Astrocyte of the cerebellum (primary cell): ENCODE measurements at regions not wholly inside any gene's neighbourhood (a gene's known extent, or its start where the extent isn't known, plus 50 kb on each side); places are given as distances from the start of the nearest gene placed in this dataset.

Experiments
- DNase-seq: peaks from one replicate; pipeline ENCODE4 v3.0.0-alpha.2; 2011; ENCODE audit warnings: low read depth
- H3K4me3 ChIP-seq: 2 replicates; pipeline ENCODE4 v1.5.1; 2011; ENCODE audit warnings: mild to moderate bottlenecking, low read depth, low read length, moderate library complexity
- in situ Hi-C: cut with HindIII; loops from 2 replicates; pipeline ENCODE4 v1.10.0; 2017; ENCODE audit warnings: low sequenced_read_pairs
- TF ChIP-seq, protein P1 (sequence below): IDR thresholded peaks from 2 replicates; pipeline ENCODE4 v1.5.1; 2012; ENCODE audit warnings: low read length, low read depth, moderate library complexity, mild to moderate bottlenecking; ENCODE audit errors: missing control alignments

DNA sequence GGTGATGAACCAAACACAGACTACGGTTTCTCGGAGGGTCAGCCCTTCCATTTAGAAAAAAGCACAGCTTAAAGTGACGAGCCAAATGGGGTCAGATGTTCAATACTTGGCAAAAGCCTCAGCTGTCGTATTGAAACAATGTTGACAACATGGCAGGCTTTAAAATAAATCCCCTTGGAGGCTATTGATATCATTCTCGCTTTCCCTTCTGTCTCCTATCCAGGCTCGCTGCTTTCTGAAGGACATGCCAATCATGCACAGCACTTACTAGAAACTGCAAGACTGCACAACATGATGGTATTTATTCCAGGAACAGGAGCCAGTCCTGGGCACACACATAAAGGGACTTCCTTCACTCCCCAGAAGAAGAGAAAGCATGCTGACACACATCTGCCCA lies 137.9 kb downstream of the SLC7A11 start:
- TF ChIP-seq, protein P1, sequence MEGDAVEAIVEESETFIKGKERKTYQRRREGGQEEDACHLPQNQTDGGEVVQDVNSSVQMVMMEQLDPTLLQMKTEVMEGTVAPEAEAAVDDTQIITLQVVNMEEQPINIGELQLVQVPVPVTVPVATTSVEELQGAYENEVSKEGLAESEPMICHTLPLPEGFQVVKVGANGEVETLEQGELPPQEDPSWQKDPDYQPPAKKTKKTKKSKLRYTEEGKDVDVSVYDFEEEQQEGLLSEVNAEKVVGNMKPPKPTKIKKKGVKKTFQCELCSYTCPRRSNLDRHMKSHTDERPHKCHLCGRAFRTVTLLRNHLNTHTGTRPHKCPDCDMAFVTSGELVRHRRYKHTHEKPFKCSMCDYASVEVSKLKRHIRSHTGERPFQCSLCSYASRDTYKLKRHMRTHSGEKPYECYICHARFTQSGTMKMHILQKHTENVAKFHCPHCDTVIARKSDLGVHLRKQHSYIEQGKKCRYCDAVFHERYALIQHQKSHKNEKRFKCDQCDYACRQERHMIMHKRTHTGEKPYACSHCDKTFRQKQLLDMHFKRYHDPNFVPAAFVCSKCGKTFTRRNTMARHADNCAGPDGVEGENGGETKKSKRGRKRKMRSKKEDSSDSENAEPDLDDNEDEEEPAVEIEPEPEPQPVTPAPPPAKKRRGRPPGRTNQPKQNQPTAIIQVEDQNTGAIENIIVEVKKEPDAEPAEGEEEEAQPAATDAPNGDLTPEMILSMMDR: no peak
- no peak overlapping the region for H3K4me3 ChIP-seq
- DNase-seq: no peak
- in situ Hi-C loops: no loop called here

DNA sequence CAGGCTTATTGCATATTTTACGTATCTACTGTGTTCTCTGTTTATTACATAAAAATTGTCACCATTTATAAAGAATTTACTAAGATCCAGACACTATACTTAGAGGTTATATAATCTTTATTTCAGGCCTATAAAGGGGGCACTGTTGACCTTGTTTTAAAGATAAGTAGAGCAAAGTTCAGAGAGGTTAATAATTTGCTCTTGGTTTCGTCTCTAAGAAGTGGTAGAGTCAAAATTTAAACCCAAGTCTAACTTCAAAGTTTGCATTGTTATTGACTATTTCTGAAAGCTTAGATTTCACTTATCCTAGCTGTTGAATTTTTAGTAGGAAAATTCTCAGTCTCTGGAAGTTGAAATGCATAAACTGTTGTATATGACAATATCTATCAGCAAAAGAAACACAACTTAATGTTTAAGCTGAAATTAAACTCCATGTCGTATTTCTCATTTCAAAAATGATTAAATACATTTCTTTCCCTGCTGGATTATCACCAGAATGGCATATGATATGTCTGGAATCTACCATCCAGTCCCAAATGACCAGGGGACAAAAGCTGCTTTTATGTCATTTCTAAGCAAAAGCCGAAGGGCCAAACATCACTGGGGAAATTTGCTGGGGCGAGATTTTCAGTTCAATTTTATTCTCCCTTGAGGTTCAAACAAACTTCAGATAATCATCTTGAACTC lies 138.4 kb downstream of the SLC7A11 start:
- H3K4me3 ChIP-seq: no peak overlapping the region
- in situ Hi-C loops: no loop called here
- no peak for DNase-seq
- TF ChIP-seq, protein P1: no peak

DNA sequence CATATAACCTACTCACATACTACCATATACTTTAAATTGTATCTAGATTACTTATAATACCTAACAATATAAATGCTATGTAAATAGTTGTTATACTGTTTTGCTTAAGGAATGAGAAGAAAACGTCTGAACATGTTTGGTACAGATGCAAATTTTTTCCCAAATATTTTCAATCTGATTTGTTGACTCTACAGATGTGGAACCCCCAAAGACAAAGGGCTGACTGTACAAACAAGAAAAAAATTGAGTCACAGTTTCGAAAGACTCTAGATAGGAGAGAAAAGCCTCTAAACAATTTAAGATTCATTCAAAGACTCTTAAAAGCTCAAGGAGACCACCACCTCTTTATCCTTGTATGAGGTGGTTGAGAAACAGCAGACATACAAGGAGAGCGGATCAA lies 142.8 kb downstream of the SLC7A11 start:
- no peak for DNase-seq
- in situ Hi-C loops: no loop called here
- H3K4me3 ChIP-seq: no peak overlapping the region
- TF ChIP-seq, protein P1: no peak

DNA sequence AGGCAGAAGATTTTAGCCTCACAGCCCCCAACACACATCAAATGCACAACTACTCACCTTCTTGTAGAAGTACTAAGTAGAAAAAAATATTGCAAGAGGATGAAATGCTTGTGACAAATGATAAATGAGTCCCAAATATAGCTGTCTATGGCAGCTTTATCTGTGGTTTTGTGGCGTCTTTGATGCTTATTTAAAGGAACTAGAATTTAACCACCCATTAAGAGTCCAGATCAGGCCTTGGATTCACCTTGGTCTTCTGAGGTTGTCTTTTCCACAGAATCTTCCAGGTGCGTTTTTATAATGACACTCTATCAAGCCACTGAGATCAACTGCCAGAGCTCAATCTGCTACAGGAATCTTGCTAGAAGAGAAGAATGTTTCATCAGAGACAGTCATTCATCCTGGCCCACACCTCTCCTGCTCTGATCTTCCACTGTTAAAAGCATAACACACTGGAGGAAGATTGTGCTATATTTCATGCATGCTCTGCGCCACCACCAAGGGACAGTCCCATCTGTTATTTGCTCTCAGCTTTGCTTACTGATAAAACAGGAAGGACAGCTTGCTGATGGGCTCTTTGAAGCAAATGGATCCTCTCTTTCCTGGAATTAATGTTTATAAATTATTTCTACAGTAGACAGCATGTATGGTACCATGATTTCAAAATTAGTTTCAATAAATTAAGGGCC lies 144.1 kb downstream of the SLC7A11 start:
- in situ Hi-C loops: no loop called here
- DNase-seq: no peak
- TF ChIP-seq, protein P1: no peak
- no peak overlapping the region for H3K4me3 ChIP-seq

DNA sequence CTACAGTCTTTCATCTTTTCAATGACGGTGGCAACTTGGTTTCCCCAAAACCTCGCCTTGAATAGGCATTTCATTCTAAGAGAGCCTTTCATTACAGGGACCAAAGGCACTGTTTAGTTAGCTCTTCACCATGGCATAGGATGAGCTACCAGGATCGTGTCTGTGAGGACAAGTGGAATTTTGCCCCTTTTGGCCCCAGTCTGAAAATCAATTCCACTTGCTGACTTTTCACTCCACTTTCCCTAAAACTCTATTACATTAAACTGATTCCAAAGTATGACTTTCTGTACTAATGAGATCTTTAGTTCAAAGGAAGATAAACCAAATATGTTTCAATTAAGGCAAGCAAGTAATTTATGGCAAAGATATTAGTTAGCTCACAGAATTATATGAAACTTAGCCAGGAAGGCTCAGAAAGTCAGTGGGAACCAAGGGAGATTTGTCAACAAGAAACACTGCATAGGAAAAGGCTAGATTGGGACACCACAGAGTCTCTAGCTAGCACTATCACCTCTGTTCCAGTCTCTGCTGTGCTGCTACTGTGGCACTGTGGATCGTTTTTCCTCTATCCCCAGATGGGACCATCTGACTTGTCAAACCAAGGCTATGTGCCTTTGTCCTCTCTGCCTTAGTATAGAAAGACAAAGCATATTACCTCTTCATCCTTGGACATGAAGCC lies 145.6 kb downstream of the SLC7A11 start:
- H3K4me3 ChIP-seq: no peak overlapping the region
- TF ChIP-seq, protein P1: no peak
- no peak for DNase-seq
- in situ Hi-C loops: no loop called here

DNA sequence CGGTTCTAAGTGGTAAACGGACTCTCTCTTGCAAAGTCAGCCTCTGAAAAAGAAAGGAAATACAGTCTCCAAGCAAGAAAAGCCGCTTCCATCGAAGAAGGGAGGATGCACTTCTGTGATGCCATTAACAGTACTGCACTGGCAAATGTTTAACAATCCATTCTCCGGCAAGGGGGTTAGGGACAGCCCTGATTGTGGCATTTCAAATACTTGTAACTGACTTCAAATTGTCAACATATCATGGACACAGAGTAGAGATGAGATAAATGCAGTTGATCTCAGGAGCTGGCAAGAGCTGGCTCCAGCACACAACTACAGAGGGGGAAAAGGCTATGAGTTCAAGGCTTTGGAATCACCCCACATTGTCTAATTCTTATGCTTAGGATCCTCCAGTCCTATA lies 146.8 kb downstream of the SLC7A11 start:
- TF ChIP-seq, protein P1: no peak
- DNase-seq: no peak
- H3K4me3 ChIP-seq: no peak overlapping the region
- in situ Hi-C loops: no loop called here
